Keratinocyte (primary cell): ENCODE measurements at regions not wholly inside any gene's neighbourhood (a gene's known extent, or its start where the extent isn't known, plus 50 kb on each side); places are given as distances from the start of the nearest gene placed in this dataset.
"Not testable (repeated sequence)": the region's sequence is repeated elsewhere in the genome, so short reads cannot be mapped to it uniquely, and the experiment has no call there.

Source experiments
- DNase-seq: peaks from one replicate; pipeline ENCODE4 v3.0.0-alpha.2; 2011; ENCODE audit warnings: low read depth, missing footprints, low spot score
- FAIRE-seq: peaks from 2 replicates; lab custom pipeline; 2011; peaks lifted over from hg19 to GRCh38; lab: Jason Lieb, UNC
- H2AFZ ChIP-seq: 2 replicates; pipeline ENCODE4 v1.6.0; 2012; ENCODE audit warnings: low read length, control low read depth, inconsistent platforms; ENCODE audit not compliant: control insufficient read depth
- H3K27ac ChIP-seq: 2 replicates; pipeline ENCODE4 v1.5.1; 2011; ENCODE audit warnings: low read length; ENCODE audit not compliant: control insufficient read depth, insufficient read depth
- H3K27me3 ChIP-seq: 3 replicates; pipeline ENCODE4 v1.6.0; 2011; ENCODE audit warnings: low read length; ENCODE audit not compliant: control insufficient read depth, insufficient read depth; ENCODE audit errors: extremely low read depth
- H3K36me3 ChIP-seq, 2 experiments: 2 replicates in 1 of 2; 3 replicates in 1 of 2; pipeline ENCODE4 v1.5.1; 2011; ENCODE audit warnings: low read length in 2 of 2, mild to moderate bottlenecking in 1 of 2; ENCODE audit not compliant: control insufficient read depth in 2 of 2, insufficient read depth in 2 of 2; ENCODE audit errors: extremely low read depth in 1 of 2
- H3K4me1 ChIP-seq: 3 replicates; pipeline ENCODE4 v1.5.1; 2011; ENCODE audit warnings: low read length; ENCODE audit not compliant: control insufficient read depth, insufficient read depth; ENCODE audit errors: extremely low read depth
- H3K4me2 ChIP-seq: 3 replicates; pipeline ENCODE4 v1.6.0; 2011; ENCODE audit warnings: low read depth, low read length; ENCODE audit not compliant: control insufficient read depth, insufficient read depth; ENCODE audit errors: extremely low read depth
- H3K4me3 ChIP-seq, 3 experiments: fragments of 200-600 bp in 1 of 3; sonication (generic) in 1 of 3; 2 replicates in 2 of 3; 3 replicates in 1 of 3; pipeline ENCODE4 v1.5.1; 2011 to 2016; ENCODE audit warnings: low read length in 3 of 3, mild to moderate bottlenecking in 3 of 3, control low read depth in 2 of 3, inconsistent platforms in 1 of 3, low read depth in 1 of 3, mixed read lengths in 1 of 3, mixed run types in 1 of 3, moderate library complexity in 1 of 3; ENCODE audit not compliant: control insufficient read depth in 2 of 3, insufficient read depth in 2 of 3; ENCODE audit errors: extremely low read depth in 1 of 3
- H3K79me2 ChIP-seq: 2 replicates; pipeline ENCODE4 v1.6.0; 2012; ENCODE audit warnings: low read length; ENCODE audit not compliant: control insufficient read depth, insufficient read depth
- H3K9ac ChIP-seq: 3 replicates; pipeline ENCODE4 v1.6.0; 2011; ENCODE audit warnings: low read length; ENCODE audit not compliant: control insufficient read depth, insufficient read depth; ENCODE audit errors: extremely low read depth
- H3K9me1 ChIP-seq: 3 replicates; pipeline ENCODE4 v1.6.0; 2011; ENCODE audit warnings: low read length; ENCODE audit not compliant: control insufficient read depth, insufficient read depth; ENCODE audit errors: extremely low read depth
- H3K9me3 ChIP-seq: 2 replicates; pipeline ENCODE4 v1.5.1; 2012; ENCODE audit warnings: low read depth, low read length; ENCODE audit not compliant: control insufficient read depth
- H4K20me1 ChIP-seq: 3 replicates; pipeline ENCODE4 v1.6.0; 2011; ENCODE audit warnings: low read length; ENCODE audit not compliant: control insufficient read depth, insufficient read depth; ENCODE audit errors: extremely low read depth
- EZH2 ChIP-seq: IDR thresholded peaks from one replicate; pipeline ENCODE4 v1.6.1; 2012; ENCODE audit warnings: inconsistent platforms, mild to moderate bottlenecking, low read length, moderate library complexity
- dilution Hi-C: fragments of 300-500 bp; cut with MboI; formaldehyde crosslinking; loops from one replicate; pipeline ENCODE4 v1.7.0; 2020; ENCODE audit warnings: low sequenced_read_pairs; ENCODE audit not compliant: extremely low pct_ligation_motif_present
- TF ChIP-seq, protein P1 (sequence below), 3 experiments: IDR thresholded peaks in 1 of 3; conservative IDR thresholded peaks in 1 of 3; optimal IDR thresholded peaks in 1 of 3; 2 replicates in 2 of 3; 3 replicates in 1 of 3; pipeline versions ENCODE3 to v1.5.1; 2011; ENCODE audit warnings: low read length in 3 of 3, mild to moderate bottlenecking in 3 of 3, moderate library complexity in 2 of 3, control low read depth in 1 of 3, inconsistent platforms in 1 of 3; ENCODE audit not compliant: insufficient read depth in 2 of 3; ENCODE audit errors: extremely low read depth in 1 of 3

DNA sequence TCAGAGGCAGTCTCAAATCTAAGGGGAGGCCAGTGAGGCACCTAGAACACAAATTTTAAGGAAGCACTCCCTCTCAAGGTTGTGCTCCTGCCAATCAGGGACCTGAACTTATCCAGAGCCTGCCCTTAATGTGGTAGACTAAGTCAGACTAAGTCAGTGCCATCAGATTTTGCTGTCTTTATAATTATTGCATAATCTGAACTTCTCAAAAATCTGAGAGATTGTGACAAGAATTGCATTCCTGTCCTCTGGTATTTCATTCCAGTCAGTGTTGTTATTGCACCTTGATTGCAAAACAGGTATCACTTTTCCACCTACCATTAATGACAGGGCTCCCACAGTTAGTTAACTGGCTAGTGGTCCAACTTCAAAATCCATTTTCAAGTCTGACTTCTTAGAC lies 197.1 kb upstream of the HCN1 start:
- Histone ChIP-seq H3K79me2 (no peaks in the 10 kb centered on the region), H3K4me3 (no peak overlapping the region), H3K9ac (no peak overlapping the region), H3K27ac (no peak overlapping the region), H2AFZ (no peak overlapping the region), H3K36me3 (no peaks in the 10 kb centered on the region), H3K4me1 (no peaks in the 10 kb centered on the region), H3K9me1 (no peaks in the 10 kb centered on the region), H4K20me1 (no peaks in the 10 kb centered on the region), H3K9me3 (no peaks in the 10 kb centered on the region), H3K4me2 (no peak overlapping the region), H3K27me3 (no peaks in the 10 kb centered on the region)
- no peak for FAIRE-seq
- no peak for DNase-seq
- TF ChIP-seq, protein P1, sequence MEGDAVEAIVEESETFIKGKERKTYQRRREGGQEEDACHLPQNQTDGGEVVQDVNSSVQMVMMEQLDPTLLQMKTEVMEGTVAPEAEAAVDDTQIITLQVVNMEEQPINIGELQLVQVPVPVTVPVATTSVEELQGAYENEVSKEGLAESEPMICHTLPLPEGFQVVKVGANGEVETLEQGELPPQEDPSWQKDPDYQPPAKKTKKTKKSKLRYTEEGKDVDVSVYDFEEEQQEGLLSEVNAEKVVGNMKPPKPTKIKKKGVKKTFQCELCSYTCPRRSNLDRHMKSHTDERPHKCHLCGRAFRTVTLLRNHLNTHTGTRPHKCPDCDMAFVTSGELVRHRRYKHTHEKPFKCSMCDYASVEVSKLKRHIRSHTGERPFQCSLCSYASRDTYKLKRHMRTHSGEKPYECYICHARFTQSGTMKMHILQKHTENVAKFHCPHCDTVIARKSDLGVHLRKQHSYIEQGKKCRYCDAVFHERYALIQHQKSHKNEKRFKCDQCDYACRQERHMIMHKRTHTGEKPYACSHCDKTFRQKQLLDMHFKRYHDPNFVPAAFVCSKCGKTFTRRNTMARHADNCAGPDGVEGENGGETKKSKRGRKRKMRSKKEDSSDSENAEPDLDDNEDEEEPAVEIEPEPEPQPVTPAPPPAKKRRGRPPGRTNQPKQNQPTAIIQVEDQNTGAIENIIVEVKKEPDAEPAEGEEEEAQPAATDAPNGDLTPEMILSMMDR (optimal IDR thresholded peaks at IDR 0.05 in 1 of 3, IDR thresholded peaks at IDR 0.05 in 1 of 3, conservative IDR thresholded peaks at IDR 0.05 in 1 of 3; ENCODE audit: extremely low read depth in 1 of 3, insufficient read depth in 2 of 3, low read length in 3 of 3): no peak
- no peak for TF ChIP-seq EZH2
- dilution Hi-C loops: no loop called here

DNA sequence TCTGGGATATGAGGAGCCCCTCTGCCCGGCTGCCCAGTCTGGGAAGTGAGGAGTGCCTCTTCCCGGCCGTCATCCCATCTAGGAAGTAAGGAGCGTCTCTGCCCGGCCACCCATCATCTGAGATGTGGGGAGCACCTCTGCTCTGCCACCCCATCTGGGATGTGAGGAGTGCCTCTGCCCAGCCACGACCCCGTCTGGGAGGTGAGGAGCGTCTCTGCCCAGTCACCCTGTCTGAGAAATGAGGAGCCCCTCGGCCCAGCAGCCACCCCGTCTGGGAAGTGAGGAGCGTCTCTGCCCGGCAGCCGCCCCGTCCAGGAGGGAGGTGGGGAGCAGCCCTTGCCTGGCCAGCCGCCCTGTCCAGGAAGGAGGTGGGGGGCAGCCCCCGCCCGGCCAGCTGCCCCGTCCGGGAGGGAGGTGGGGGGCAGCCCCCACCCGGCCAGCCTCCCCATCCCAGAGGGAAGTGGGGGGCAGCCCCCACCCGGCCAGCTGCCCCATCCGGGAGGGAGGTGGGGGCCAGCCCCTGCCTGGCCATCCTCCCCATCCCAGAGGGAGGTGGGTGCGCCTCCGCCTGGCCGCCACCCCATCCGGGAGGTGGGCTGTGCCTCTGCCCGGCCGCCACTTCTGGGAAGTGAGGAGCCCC lies 194.4 kb upstream of the HCN1 start:
- H3K4me3 ChIP-seq, DNase-seq, dilution Hi-C loops, H3K79me2 ChIP-seq, H3K4me2 ChIP-seq, H3K9ac ChIP-seq, H3K36me3 ChIP-seq, H3K9me1 ChIP-seq, H4K20me1 ChIP-seq, H3K27ac ChIP-seq, H3K27me3 ChIP-seq, FAIRE-seq, H3K9me3 ChIP-seq, H2AFZ ChIP-seq, H3K4me1 ChIP-seq: not testable (repeated sequence)

DNA sequence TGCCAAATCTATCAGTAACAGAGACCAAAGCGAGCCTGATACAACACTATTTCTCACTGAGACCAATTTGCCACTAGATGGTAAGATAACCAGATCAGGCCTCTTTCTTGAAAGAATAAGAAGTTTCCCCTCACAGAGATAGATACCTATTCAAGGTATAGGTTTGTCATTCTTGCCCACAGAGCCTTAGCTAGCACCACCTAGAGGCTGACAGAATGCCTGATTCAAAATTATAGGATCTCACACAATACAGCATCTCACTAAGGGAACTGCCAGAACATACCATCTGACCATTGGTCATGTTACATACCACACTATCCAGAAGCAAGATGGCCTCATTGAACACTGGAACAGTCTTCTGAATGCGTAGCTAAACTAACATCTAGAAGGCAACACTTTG lies 166.6 kb upstream of the HCN1 start:
- TF ChIP-seq, protein P1 (optimal IDR thresholded peaks at IDR 0.05 in 1 of 3, IDR thresholded peaks at IDR 0.05 in 1 of 3, conservative IDR thresholded peaks at IDR 0.05 in 1 of 3; ENCODE audit: extremely low read depth in 1 of 3, insufficient read depth in 2 of 3, low read length in 3 of 3): no peak
- TF ChIP-seq EZH2: no peak
- dilution Hi-C loops: no loop called here
- Histone ChIP-seq H3K9ac (no peak overlapping the region), H3K27me3 (no peaks in the 10 kb centered on the region), H3K27ac (no peak overlapping the region), H3K4me2 (no peak overlapping the region), H3K36me3 (no peaks in the 10 kb centered on the region), H3K4me3 (no peak overlapping the region), H3K79me2 (no peaks in the 10 kb centered on the region), H4K20me1 (no peaks in the 10 kb centered on the region), H2AFZ (no peak overlapping the region), H3K9me3 (peaks cover 1% of the 10 kb centered on the region), H3K4me1 (no peaks in the 10 kb centered on the region), H3K9me1 (no peaks in the 10 kb centered on the region)
- DNase-seq: no peak
- FAIRE-seq: no peak
